ENCODE measurements at regions not wholly inside any gene's neighbourhood (a gene's known extent, or its start where the extent isn't known, plus 50 kb on each side); places are given as distances from the start of the nearest gene placed in this dataset.

DNA sequence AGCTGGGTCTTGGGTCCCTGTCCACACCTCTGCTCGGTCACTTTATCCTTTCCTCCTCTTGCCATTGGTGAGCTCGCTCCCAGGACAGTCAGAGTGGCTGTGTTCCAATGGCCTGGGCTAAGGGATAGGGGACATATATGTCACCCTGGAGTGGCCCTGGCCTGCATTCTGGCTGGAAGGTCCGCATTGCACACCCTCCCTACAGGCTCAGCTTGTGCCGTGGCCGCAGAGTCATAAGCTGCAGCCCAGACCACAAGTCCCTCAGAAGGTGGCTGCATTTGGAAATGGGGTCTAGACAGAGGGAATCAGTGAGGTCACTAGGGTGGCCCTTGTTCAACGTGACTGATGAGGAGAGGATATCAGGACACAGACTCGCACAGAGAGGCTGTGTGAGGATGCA is 363.8 kb upstream of the SHH start:
- no peaks in the 10 kb centered on the region for H3K4me1 Mint-ChIP-seq
- no peaks in the 10 kb centered on the region for H3K36me3 ChIP-seq (ENCODE audit: insufficient read depth, low read length)
- POLR2A ChIA-PET (ENCODE audit: partially characterized antibody), result no interaction called here
- DNase-seq, result no peak
- no peak overlapping the region for H3K4me3 Mint-ChIP-seq
- H3K27me3 Mint-ChIP-seq, result peaks cover 2 to 6% of the 10 kb centered on the region in 2 donors
- intact Hi-C loops (cut with micrococcal nuclease), result no loop called here
- CTCF ChIA-PET (ENCODE audit: partially characterized antibody), result no interaction called here
- no peak overlapping the region for H3K4me3 ChIP-seq (ENCODE audit: low read length in 2 of 2)
- H3K27me3 ChIP-seq (ENCODE audit: insufficient read depth, low read length), result no peaks in the 10 kb centered on the region
- H3K9me3 ChIP-seq (ENCODE audit: control insufficient read depth in 1 of 2, low read length in 2 of 2), result no peaks in the 10 kb centered on the region
- H3K9me3 Mint-ChIP-seq, result peaks cover 0 to 2% (median 0%) of the 10 kb centered on the region in 8 donors
- H3K36me3 Mint-ChIP-seq, result no peaks in the 10 kb centered on the region
- no peaks in the 10 kb centered on the region for H3K4me1 ChIP-seq (ENCODE audit: insufficient read depth, low read length)
- H3K27ac ChIP-seq (ENCODE audit: low read depth, low read length), result no peak overlapping the region
- no peak overlapping the region for H3K27ac Mint-ChIP-seq

DNA sequence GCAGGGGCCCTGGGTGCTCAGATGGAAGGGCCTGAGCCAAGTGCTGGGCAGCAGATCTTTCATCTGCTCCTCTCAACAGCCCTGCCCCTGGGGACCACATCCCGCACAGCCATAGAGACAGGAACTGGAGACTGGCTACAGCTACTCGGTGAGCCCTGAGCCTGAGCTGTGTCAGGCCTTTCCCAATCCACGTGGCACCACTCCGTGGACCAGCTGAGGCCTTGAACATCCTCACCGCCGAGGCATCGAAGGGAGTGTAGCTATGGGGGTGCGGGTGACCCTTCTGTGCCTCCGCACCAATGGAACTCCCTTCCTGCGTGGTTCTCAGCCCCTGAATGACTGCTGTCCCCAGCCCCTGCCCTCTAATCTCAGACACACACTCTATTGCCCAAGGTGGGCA is 362.7 kb upstream of the SHH start:
- H3K27ac ChIP-seq (ENCODE audit: low read depth, low read length), result no peak overlapping the region
- Mint-ChIP-seq H3K27ac (no peak overlapping the region), H3K4me1 (no peaks in the 10 kb centered on the region), H3K36me3 (no peaks in the 10 kb centered on the region), H3K9me3 (peaks cover 0 to 2% (median 0%) of the 10 kb centered on the region in 8 donors), H3K4me3 (no peak overlapping the region), H3K27me3 (peaks cover 2 to 4% of the 10 kb centered on the region in 2 donors)
- DNase-seq, result no peak
- no peaks in the 10 kb centered on the region for H3K27me3 ChIP-seq (ENCODE audit: insufficient read depth, low read length)
- no peaks in the 10 kb centered on the region for H3K36me3 ChIP-seq (ENCODE audit: insufficient read depth, low read length)
- H3K9me3 ChIP-seq (ENCODE audit: control insufficient read depth in 1 of 2, low read length in 2 of 2), result no peaks in the 10 kb centered on the region
- POLR2A ChIA-PET (ENCODE audit: partially characterized antibody), result no interaction called here
- H3K4me1 ChIP-seq (ENCODE audit: insufficient read depth, low read length), result no peaks in the 10 kb centered on the region
- CTCF ChIA-PET (ENCODE audit: partially characterized antibody), result no interaction called here
- intact Hi-C loops (cut with micrococcal nuclease), result no loop called here
- no peak overlapping the region for H3K4me3 ChIP-seq (ENCODE audit: low read length in 2 of 2)

DNA sequence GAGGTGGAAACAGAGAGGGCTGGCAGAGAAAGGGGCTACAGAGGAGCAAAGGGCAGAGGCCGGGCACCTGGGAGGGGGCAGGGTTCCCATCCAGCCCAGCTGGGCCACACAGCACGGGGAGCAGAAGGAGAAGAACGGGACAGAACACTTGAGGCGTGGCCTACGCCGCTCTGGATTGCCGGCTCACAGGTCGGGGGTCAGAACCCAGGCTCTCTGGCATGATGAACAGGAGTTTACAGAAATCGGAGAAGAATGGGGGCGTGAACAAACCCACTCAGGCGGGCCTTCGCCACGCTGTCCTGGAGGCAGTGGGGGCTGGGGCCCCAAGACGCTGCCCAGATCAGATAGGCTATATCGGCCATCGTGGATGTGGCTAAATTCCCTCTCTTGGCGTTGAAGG is 362.2 kb upstream of the SHH start:
- H3K27me3 ChIP-seq (ENCODE audit: insufficient read depth, low read length), result no peaks in the 10 kb centered on the region
- peaks cover 2% of the 10 kb centered on the region in 2 donors for H3K27me3 Mint-ChIP-seq
- no peak overlapping the region for H3K27ac Mint-ChIP-seq
- H3K36me3 ChIP-seq (ENCODE audit: insufficient read depth, low read length), result no peaks in the 10 kb centered on the region
- intact Hi-C loops (cut with micrococcal nuclease), result no loop called here
- H3K4me3 ChIP-seq (ENCODE audit: low read length in 2 of 2), result no peak overlapping the region
- no peaks in the 10 kb centered on the region for H3K4me1 Mint-ChIP-seq
- H3K27ac ChIP-seq (ENCODE audit: low read depth, low read length), result no peak overlapping the region
- CTCF ChIA-PET (ENCODE audit: partially characterized antibody), result no interaction called here
- no peaks in the 10 kb centered on the region for H3K36me3 Mint-ChIP-seq
- POLR2A ChIA-PET (ENCODE audit: partially characterized antibody), result no interaction called here
- no peaks in the 10 kb centered on the region for H3K4me1 ChIP-seq (ENCODE audit: insufficient read depth, low read length)
- H3K9me3 Mint-ChIP-seq, result peaks cover 0 to 2% (median 0%) of the 10 kb centered on the region in 8 donors
- H3K4me3 Mint-ChIP-seq, result no peak overlapping the region
- DNase-seq, result no peak
- H3K9me3 ChIP-seq (ENCODE audit: control insufficient read depth in 1 of 2, low read length in 2 of 2), result no peaks in the 10 kb centered on the region

DNA sequence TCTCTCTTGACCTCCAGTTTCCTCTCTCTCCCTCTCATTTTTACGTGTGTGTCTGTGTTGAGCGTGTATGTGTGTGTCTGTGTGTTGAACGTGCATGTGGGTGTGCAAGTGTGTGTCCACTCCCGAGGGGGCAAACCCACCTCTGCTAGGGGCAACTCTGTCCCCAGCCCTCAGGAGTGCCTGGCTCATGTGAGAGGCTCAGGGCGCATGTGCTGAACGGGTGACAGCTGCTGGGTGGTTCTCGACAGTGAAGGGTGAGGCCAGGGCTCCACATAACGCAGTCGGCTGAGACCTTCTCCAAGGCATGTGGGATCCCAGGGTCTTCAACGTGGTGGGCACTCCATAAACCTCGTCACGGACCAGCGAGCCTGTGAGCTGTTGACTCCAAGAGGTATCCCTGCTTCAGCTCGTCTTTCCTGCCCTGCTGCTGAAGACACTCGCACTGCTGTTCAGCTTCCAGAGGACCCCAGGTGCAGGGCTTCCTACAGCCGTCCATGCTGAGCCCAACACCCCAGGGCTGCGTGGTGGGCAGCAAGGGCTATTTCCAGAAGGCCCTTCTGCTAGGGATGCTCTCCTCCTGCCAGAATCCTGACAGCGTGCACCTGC is 361.6 kb upstream of the SHH start:
- no peak overlapping the region for H3K27ac Mint-ChIP-seq
- Histone ChIP-seq H3K27me3 (ENCODE audit: insufficient read depth, low read length) (no peaks in the 10 kb centered on the region), H3K9me3 (ENCODE audit: control insufficient read depth in 1 of 2, low read length in 2 of 2) (no peaks in the 10 kb centered on the region), H3K27ac (ENCODE audit: low read depth, low read length) (no peak overlapping the region), H3K4me3 (ENCODE audit: low read length in 2 of 2) (no peak overlapping the region), H3K4me1 (ENCODE audit: insufficient read depth, low read length) (no peaks in the 10 kb centered on the region), H3K36me3 (ENCODE audit: insufficient read depth, low read length) (no peaks in the 10 kb centered on the region)
- intact Hi-C loops (cut with micrococcal nuclease), result no loop called here
- CTCF ChIA-PET (ENCODE audit: partially characterized antibody), result no interaction called here
- H3K36me3 Mint-ChIP-seq, result no peaks in the 10 kb centered on the region
- peaks cover 0 to 2% (median 0%) of the 10 kb centered on the region in 8 donors for H3K9me3 Mint-ChIP-seq
- peaks cover 2% of the 10 kb centered on the region in 2 donors for H3K27me3 Mint-ChIP-seq
- POLR2A ChIA-PET (ENCODE audit: partially characterized antibody), result no interaction called here
- no peak overlapping the region for H3K4me3 Mint-ChIP-seq
- no peak for DNase-seq
- H3K4me1 Mint-ChIP-seq, result no peaks in the 10 kb centered on the region

DNA sequence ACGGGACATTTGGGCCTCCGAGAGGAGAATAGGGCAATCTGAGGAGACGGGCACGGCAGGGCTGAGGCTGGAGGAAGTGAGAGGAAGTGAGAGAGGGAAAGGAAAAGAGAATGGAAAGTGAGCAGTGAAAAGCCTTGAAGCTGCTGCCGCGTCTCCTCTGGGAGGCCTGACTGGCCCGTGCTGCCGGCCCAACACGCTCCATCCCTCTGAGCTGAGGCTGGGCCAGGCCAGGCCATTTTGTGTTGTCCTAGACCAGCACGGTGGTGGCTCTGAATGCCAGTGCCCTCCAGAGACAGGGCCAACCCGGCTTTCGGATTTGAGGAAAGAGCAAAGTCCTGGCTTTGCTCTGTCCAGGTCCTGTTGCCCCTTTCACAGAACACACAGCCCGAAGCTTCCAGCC is 361.1 kb upstream of the SHH start:
- Mint-ChIP-seq H3K27me3 (peaks cover 2% of the 10 kb centered on the region in 2 donors), H3K9me3 (peaks cover 0 to 2% (median 0%) of the 10 kb centered on the region in 8 donors), H3K4me1 (no peaks in the 10 kb centered on the region), H3K4me3 (no peak overlapping the region), H3K27ac (no peak overlapping the region), H3K36me3 (no peaks in the 10 kb centered on the region)
- Histone ChIP-seq H3K36me3 (ENCODE audit: insufficient read depth, low read length) (no peaks in the 10 kb centered on the region), H3K4me1 (ENCODE audit: insufficient read depth, low read length) (no peaks in the 10 kb centered on the region), H3K4me3 (ENCODE audit: low read length in 2 of 2) (no peak overlapping the region), H3K9me3 (ENCODE audit: control insufficient read depth in 1 of 2, low read length in 2 of 2) (no peaks in the 10 kb centered on the region), H3K27ac (ENCODE audit: low read depth, low read length) (no peak overlapping the region), H3K27me3 (ENCODE audit: insufficient read depth, low read length) (no peaks in the 10 kb centered on the region)
- no peak for DNase-seq
- CTCF ChIA-PET (ENCODE audit: partially characterized antibody), result no interaction called here
- POLR2A ChIA-PET (ENCODE audit: partially characterized antibody), result no interaction called here
- intact Hi-C loops (cut with micrococcal nuclease), result no loop called here

DNA sequence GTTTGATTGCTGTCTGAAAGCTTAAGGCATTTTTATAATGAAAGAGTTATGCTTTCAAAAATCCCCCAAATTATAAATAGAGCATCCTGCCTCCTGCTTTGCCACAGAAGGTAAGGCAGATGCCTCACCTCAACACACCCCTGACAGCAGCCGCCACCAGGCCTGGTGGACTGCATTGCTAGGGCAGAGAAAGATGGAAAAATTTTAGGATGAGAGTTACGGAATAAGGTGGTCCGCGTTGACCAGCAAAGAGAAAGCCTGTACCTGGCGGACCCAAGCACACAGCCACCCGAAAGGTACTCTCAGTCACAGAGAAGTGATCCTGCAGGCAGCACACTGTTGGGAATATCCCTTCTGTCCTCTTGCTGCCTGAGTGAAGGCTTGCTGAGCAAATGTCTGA is 360.4 kb upstream of the SHH start:
- ChIA-PET POLR2A (ENCODE audit: partially characterized antibody) (no interaction called here), CTCF (ENCODE audit: partially characterized antibody) (no interaction called here)
- Histone ChIP-seq H3K4me3 (ENCODE audit: low read length in 2 of 2) (no peak overlapping the region), H3K9me3 (ENCODE audit: control insufficient read depth in 1 of 2, low read length in 2 of 2) (no peaks in the 10 kb centered on the region), H3K27ac (ENCODE audit: low read depth, low read length) (no peak overlapping the region), H3K27me3 (ENCODE audit: insufficient read depth, low read length) (no peaks in the 10 kb centered on the region), H3K4me1 (ENCODE audit: insufficient read depth, low read length) (no peaks in the 10 kb centered on the region), H3K36me3 (ENCODE audit: insufficient read depth, low read length) (no peaks in the 10 kb centered on the region)
- no peak overlapping the region for H3K4me3 Mint-ChIP-seq
- intact Hi-C loops (cut with micrococcal nuclease), result no loop called here
- no peak for DNase-seq
- H3K36me3 Mint-ChIP-seq, result no peaks in the 10 kb centered on the region
- H3K27me3 Mint-ChIP-seq, result peaks cover 1 to 4% of the 10 kb centered on the region in 2 donors
- no peak overlapping the region for H3K27ac Mint-ChIP-seq
- no peaks in the 10 kb centered on the region for H3K4me1 Mint-ChIP-seq
- peaks cover 0 to 2% (median 0%) of the 10 kb centered on the region in 8 donors for H3K9me3 Mint-ChIP-seq

DNA sequence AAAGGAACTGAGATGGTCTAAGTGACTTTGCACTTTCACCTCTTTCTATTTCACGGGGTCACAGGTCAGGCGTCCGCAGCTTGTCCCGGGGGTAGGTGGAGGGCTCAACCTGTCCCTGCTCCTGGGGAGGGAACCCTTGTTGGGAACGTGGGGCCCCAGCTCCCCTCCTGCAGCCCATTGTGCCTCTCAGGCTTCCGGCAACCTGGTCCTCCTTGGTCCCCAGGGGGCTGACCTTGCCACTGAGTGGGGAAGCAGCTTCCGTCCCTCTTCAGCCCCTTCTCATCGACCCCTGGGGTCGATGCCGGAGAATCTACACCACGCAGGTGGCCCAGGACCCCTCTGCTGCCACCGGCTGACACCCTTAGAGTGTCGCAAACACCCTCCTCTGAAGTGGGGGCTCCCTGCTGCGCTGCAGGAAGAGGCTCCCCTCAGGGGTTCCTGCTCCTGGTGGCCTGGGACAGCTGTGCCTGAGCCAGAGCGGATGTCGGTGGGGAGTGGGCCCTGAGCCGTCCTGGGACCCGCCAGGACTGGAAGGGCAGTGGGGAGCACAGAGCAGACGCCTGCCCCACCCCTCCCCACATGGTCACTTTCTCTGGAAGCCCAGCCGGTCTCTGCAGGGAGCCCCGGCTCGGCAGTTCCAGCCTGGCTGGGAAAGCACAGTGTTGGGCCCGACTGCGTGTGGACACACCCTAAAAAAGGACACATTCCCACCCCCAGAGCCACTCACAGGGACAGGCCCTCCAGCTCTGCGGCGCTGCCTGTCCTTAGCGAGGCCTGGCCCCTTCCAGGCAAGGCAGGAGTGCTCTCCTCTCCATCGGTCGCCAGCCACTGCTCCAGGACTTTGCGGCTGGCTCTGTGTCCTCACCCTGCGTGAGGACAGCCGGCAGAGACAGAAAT is 357.5 kb upstream of the SHH start:
- Histone ChIP-seq H3K4me3 (ENCODE audit: low read length in 2 of 2) (no peak overlapping the region), H3K27me3 (ENCODE audit: insufficient read depth, low read length) (no peaks in the 10 kb centered on the region), H3K36me3 (ENCODE audit: insufficient read depth, low read length) (no peaks in the 10 kb centered on the region), H3K9me3 (ENCODE audit: control insufficient read depth in 1 of 2, low read length in 2 of 2) (no peaks in the 10 kb centered on the region), H3K4me1 (ENCODE audit: insufficient read depth, low read length) (no peaks in the 10 kb centered on the region), H3K27ac (ENCODE audit: low read depth, low read length) (no peak overlapping the region)
- Mint-ChIP-seq H3K27me3 (peaks cover 0 to 4% of the 10 kb centered on the region in 2 donors), H3K4me3 (no peak overlapping the region), H3K36me3 (no peaks in the 10 kb centered on the region), H3K27ac (no peak overlapping the region), H3K9me3 (no peaks in the 10 kb centered on the region), H3K4me1 (no peaks in the 10 kb centered on the region)
- ChIA-PET POLR2A (ENCODE audit: partially characterized antibody) (no interaction called here), CTCF (ENCODE audit: partially characterized antibody) (no interaction called here)
- intact Hi-C loops (cut with micrococcal nuclease), result no loop called here
- DNase-seq, result no peak

All from CD4-positive, alpha-beta memory T cell (primary cell).